ENCODE measurements at regions not wholly inside any gene's neighbourhood (a gene's known extent, or its start where the extent isn't known, plus 50 kb on each side); places are given as distances from the start of the nearest gene placed in this dataset.

- TF ChIP-seq CTCF (IDR thresholded peaks at IDR 0.05): no peak
- TF ChIP-seq EP300 (IDR thresholded peaks at IDR 0.05; ENCODE audit: low read depth): no peak
Observed at GRCh38 chr12:114924946-114925475, 241.0 kb upstream of the TBX3 start.
